CD4-positive, alpha-beta T cell treated with Interleukin-4 for 1 hour (primary cell): ENCODE measurements at regions not wholly inside any gene's neighbourhood (a gene's known extent, or its start where the extent isn't known, plus 50 kb on each side); places are given as distances from the start of the nearest gene placed in this dataset.
A peak's percentile ranks its signal among the peaks of the same experiment; 100 is the strongest.

Experiments used
- DNase-seq, 2 donors: peaks; one replicate each; pipeline ENCODE4 v3.0.0-alpha.2; 2020 to 2022

GRCh38 chr3:70120357-70120966 is 120.9 kb downstream of the SAMMSON start:
- DNase-seq: peak; percentile 37 to 49

DNA sequence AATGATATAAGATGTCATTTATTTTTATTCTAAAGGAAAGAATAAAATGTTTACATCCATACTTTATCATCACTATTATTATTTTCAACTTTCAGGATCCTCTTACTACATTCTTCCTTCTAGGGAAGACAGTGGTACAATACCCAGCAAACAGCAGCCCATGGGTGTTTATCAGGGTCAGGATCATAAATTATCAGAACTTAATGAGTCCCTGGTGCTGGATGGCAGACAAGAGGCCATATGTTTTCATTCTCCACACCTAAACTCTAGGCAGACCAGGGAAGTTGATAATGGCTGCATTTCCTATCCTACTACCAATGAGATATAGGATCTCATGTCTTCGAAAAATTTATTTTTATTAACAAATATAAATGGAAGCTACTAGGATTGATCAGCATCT is 127.7 kb downstream of the SAMMSON start:
- DNase-seq: no peak

GRCh38 chr3:70137366-70137765 is 137.8 kb downstream of the SAMMSON start:
- no peak for DNase-seq

DNA sequence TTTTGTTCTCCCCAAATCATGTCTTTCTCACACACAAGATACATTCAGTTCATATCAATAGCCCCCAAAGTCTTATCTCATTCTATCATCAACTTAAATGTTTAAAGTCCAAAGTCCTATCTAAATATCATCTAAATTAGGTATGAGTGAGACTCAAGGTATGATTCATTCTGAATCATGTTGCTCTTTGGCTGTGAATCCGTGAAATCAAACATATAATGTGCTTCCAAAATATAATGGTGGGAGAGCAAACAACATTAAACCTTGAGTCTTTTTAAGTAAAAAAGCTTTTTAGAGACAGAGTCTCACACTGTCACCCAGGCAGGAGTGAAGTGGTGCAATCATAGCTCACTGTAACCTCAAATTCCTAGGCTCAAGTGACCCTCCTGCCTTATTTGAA is 139.1 kb downstream of the SAMMSON start:
- no peak for DNase-seq
